HEK293 (cell line): ENCODE measurements at regions not wholly inside any gene's neighbourhood (a gene's known extent, or its start where the extent isn't known, plus 50 kb on each side); places are given as distances from the start of the nearest gene placed in this dataset.

Experiments
- CTCF ChIA-PET: fragments of 350-600 bp; formaldehyde crosslinking; extraction: SDS; loops from one replicate; lab custom pipeline; 2021; ENCODE audit warnings: antibody characterized with exemption; lab: Yijun Ruan, JAX
- POLR2A ChIA-PET: fragments of 300-600 bp; formaldehyde crosslinking; extraction: SDS; loops from one replicate; lab custom pipeline; 2020; ENCODE audit warnings: antibody characterized with exemption, inconsistent platforms; lab: Yijun Ruan, JAX
- H3K27ac ChIP-seq: fragments of 200-500 bp; sonication (Bioruptor generic); 2 replicates; pipeline ENCODE4 v1.5.1; 2014; ENCODE audit warnings: low read depth, low read length, control low read depth, inconsistent platforms; ENCODE audit errors: extremely low read depth
- H3K36me3 ChIP-seq, 2 experiments: fragments of 200-500 bp in 1 of 2; sonication (Bioruptor generic) in 1 of 2; 1 replicate in 1 of 2; 2 replicates in 1 of 2; pipeline ENCODE4 v1.5.1; 2014 to 2017; ENCODE audit warnings: inconsistent platforms in 2 of 2, low read length in 2 of 2; ENCODE audit not compliant: control insufficient read depth in 2 of 2, insufficient read depth in 1 of 2
- H3K4me1 ChIP-seq: fragments of 200-500 bp; sonication (Bioruptor generic); 2 replicates; pipeline ENCODE4 v1.5.1; 2014; ENCODE audit warnings: mild to moderate bottlenecking, low read length, inconsistent platforms; ENCODE audit not compliant: control insufficient read depth, insufficient read depth
- H3K4me3 ChIP-seq: 2 replicates; pipeline ENCODE4 v1.5.1; 2011; ENCODE audit warnings: low read depth, mild to moderate bottlenecking, control low read depth, low read length, moderate library complexity
- H3K9me3 ChIP-seq: fragments of 200-500 bp; sonication (Bioruptor generic); 2 replicates; pipeline ENCODE4 v1.5.1; 2014; ENCODE audit warnings: low read depth, low read length, inconsistent platforms; ENCODE audit not compliant: control insufficient read depth, insufficient read depth
- HOXA7 ChIP-seq: sonication (generic); formaldehyde crosslinking; IDR thresholded peaks from 2 replicates; pipeline ENCODE4 v1.8.1; 2022; ENCODE audit warnings: missing genetic modification reagents, borderline replicate concordance
- ZBTB48 ChIP-seq: fragments of 450-650 bp; formaldehyde crosslinking; IDR thresholded peaks from 2 replicates; pipeline ENCODE4 v1.5.1; 2016; ENCODE audit warnings: missing biosample characterization, missing genetic modification characterization
- ZNF19 ChIP-seq: fragments of 450-650 bp; formaldehyde crosslinking; IDR thresholded peaks from 2 replicates; pipeline ENCODE4; 2016; ENCODE audit warnings: missing biosample characterization, missing genetic modification characterization, low read depth
- ZNF214 ChIP-seq: fragments of 450-650 bp; formaldehyde crosslinking; IDR thresholded peaks from 2 replicates; pipeline ENCODE4 v1.5.1; 2017; ENCODE audit warnings: missing biosample characterization, mild to moderate bottlenecking, missing genetic modification characterization, borderline replicate concordance
- ZNF24 ChIP-seq: fragments of 450-650 bp; formaldehyde crosslinking; IDR thresholded peaks from 2 replicates; pipeline ENCODE4 v1.5.1; 2016; ENCODE audit warnings: missing biosample characterization, missing genetic modification characterization
- ZNF266 ChIP-seq: fragments of 450-650 bp; formaldehyde crosslinking; IDR thresholded peaks from 2 replicates; pipeline ENCODE4 v1.5.1; 2016; ENCODE audit warnings: missing biosample characterization, missing genetic modification characterization, low read depth
- ZNF302 ChIP-seq: fragments of 450-650 bp; formaldehyde crosslinking; IDR thresholded peaks from 2 replicates; pipeline ENCODE4 v1.5.1; 2016; ENCODE audit warnings: missing biosample characterization, missing genetic modification characterization, low read depth
- ZNF404 ChIP-seq: fragments of 450-650 bp; formaldehyde crosslinking; IDR thresholded peaks from 2 replicates; pipeline ENCODE4 v1.5.1; 2017; ENCODE audit warnings: missing biosample characterization, missing genetic modification characterization
- ZNF548 ChIP-seq: fragments of 450-650 bp; formaldehyde crosslinking; IDR thresholded peaks from 2 replicates; pipeline ENCODE4 v1.5.1; 2016; ENCODE audit warnings: missing biosample characterization, missing genetic modification characterization
- ZNF555 ChIP-seq: fragments of 450-650 bp; formaldehyde crosslinking; conservative IDR thresholded peaks from 2 replicates; pipeline ENCODE4 v1.5.1; 2017; ENCODE audit warnings: missing biosample characterization, mild to moderate bottlenecking, missing genetic modification characterization, inconsistent platforms
- ZSCAN16 ChIP-seq: fragments of 450-650 bp; formaldehyde crosslinking; IDR thresholded peaks from 2 replicates; pipeline ENCODE4 v1.5.1; 2016; ENCODE audit warnings: missing biosample characterization, missing genetic modification characterization
- TF ChIP-seq, protein P1 (sequence below): fragments of 450-650 bp; formaldehyde crosslinking; IDR thresholded peaks from 2 replicates; pipeline ENCODE4 v1.5.1; 2016; ENCODE audit warnings: missing biosample characterization, missing genetic modification characterization
- TF ChIP-seq, protein P2 (sequence below): fragments of 450-650 bp; formaldehyde crosslinking; IDR thresholded peaks from 2 replicates; pipeline ENCODE4 v1.5.1; 2016; ENCODE audit warnings: missing biosample characterization, missing genetic modification characterization
- TF ChIP-seq, protein P3 (sequence below): fragments of 450-650 bp; formaldehyde crosslinking; optimal IDR thresholded peaks from 2 replicates; pipeline ENCODE3; 2016; ENCODE audit warnings: missing biosample characterization, mild to moderate bottlenecking, missing genetic modification characterization
- TF ChIP-seq, protein P4 (sequence below): fragments of 450-650 bp; formaldehyde crosslinking; IDR thresholded peaks from 2 replicates; pipeline ENCODE4 v1.5.1; 2016; ENCODE audit warnings: missing biosample characterization, missing genetic modification characterization
- TF ChIP-seq, protein P5 (sequence below): fragments of 450-650 bp; formaldehyde crosslinking; IDR thresholded peaks from 2 replicates; pipeline ENCODE4 v1.5.1; 2016; ENCODE audit warnings: missing biosample characterization, missing genetic modification characterization
- TF ChIP-seq, protein P6 (sequence below): fragments of 450-650 bp; IDR thresholded peaks from 2 replicates; pipeline ENCODE4 v1.5.1; 2018; ENCODE audit warnings: missing biosample characterization, missing genetic modification characterization

DNA sequence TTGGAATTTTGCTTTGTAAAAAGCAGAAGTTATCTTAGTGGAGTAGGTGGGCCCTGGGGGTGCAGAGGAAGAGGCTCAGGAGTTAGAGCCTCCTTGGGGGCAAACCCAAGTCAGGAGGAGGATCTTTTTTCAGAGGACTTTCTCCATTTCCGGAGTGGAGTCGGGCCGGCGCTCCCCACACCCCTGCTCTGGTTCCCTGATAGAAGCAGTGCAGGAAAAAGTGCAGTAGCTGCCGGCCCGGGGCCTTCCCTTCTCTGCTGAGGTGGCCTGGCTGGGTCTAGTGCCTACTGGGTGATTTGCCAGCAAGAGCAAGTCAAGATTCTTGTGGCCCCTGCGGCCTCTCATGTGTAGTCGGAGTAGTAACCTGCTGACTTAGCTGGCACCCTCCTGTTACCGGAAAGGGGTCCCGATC is 124.2 kb upstream of the HS6ST1 start:
- Histone ChIP-seq H3K4me3 (no peak overlapping the region), H3K4me1 (no peaks in the 10 kb centered on the region), H3K27ac (no peak overlapping the region), H3K36me3 (no peaks in the 10 kb centered on the region), H3K9me3 (no peaks in the 10 kb centered on the region)
- TF ChIP-seq, protein P1, sequence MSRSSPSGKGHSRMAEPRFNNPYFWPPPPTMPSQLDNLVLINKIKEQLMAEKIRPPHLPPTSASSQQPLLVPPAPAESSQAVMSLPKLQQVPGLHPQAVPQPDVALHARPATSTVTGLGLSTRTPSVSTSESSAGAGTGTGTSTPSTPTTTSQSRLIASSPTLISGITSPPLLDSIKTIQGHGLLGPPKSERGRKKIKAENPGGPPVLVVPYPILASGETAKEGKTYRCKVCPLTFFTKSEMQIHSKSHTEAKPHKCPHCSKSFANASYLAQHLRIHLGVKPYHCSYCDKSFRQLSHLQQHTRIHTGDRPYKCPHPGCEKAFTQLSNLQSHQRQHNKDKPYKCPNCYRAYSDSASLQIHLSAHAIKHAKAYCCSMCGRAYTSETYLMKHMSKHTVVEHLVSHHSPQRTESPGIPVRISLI (tag by site-specific recombination) = no peak
- TF ChIP-seq ZNF404 (tag by site-specific recombination) (no peak), HOXA7 (CRISPR knock-in tag) (no peak), ZNF24 (tag by site-specific recombination) (no peak), ZSCAN16 (no peak), ZNF548 (tag by site-specific recombination) (no peak), ZNF214 (no peak), ZBTB48 (tag by site-specific recombination) (no peak), ZNF19 (tag by site-specific recombination) (no peak), ZNF266 (tag by site-specific recombination) (no peak), ZNF555 (tag by site-specific recombination) (no peak), ZNF302 (no peak)
- TF ChIP-seq, protein P2, sequence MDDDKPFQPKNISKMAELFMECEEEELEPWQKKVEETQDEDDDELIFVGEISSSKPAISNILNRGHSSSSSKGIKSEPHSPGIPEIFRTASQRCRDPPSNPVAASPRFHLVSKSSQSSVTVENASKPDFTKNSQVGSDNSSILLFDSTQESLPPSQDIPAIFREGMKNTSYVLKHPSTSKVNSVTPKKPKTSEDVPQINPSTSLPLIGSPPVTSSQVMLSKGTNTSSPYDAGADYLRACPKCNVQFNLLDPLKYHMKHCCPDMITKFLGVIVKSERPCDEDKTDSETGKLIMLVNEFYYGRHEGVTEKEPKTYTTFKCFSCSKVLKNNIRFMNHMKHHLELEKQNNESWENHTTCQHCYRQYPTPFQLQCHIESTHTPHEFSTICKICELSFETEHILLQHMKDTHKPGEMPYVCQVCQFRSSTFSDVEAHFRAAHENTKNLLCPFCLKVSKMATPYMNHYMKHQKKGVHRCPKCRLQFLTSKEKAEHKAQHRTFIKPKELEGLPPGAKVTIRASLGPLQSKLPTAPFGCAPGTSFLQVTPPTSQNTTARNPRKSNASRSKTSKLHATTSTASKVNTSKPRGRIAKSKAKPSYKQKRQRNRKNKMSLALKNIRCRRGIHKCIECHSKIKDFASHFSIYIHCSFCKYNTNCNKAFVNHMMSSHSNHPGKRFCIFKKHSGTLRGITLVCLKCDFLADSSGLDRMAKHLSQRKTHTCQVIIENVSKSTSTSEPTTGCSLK (tag by site-specific recombination) = no peak
- TF ChIP-seq, protein P3, sequence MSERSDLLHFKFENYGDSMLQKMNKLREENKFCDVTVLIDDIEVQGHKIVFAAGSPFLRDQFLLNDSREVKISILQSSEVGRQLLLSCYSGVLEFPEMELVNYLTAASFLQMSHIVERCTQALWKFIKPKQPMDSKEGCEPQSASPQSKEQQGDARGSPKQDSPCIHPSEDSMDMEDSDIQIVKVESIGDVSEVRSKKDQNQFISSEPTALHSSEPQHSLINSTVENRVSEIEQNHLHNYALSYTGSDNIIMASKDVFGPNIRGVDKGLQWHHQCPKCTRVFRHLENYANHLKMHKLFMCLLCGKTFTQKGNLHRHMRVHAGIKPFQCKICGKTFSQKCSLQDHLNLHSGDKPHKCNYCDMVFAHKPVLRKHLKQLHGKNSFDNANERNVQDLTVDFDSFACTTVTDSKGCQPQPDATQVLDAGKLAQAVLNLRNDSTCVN (tag by site-specific recombination) = no peak
- TF ChIP-seq, protein P4, sequence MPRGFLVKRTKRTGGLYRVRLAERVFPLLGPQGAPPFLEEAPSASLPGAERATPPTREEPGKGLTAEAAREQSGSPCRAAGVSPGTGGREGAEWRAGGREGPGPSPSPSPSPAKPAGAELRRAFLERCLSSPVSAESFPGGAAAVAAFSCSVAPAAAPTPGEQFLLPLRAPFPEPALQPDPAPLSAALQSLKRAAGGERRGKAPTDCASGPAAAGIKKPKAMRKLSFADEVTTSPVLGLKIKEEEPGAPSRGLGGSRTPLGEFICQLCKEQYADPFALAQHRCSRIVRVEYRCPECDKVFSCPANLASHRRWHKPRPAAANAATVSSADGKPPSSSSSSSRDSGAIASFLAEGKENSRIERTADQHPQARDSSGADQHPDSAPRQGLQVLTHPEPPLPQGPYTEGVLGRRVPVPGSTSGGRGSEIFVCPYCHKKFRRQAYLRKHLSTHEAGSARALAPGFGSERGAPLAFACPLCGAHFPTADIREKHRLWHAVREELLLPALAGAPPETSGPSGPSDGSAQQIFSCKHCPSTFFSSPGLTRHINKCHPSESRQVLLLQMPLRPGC (tag by site-specific recombination) = no peak
- TF ChIP-seq, protein P5, sequence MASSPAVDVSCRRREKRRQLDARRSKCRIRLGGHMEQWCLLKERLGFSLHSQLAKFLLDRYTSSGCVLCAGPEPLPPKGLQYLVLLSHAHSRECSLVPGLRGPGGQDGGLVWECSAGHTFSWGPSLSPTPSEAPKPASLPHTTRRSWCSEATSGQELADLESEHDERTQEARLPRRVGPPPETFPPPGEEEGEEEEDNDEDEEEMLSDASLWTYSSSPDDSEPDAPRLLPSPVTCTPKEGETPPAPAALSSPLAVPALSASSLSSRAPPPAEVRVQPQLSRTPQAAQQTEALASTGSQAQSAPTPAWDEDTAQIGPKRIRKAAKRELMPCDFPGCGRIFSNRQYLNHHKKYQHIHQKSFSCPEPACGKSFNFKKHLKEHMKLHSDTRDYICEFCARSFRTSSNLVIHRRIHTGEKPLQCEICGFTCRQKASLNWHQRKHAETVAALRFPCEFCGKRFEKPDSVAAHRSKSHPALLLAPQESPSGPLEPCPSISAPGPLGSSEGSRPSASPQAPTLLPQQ (tag by site-specific recombination) = no peak
- TF ChIP-seq, protein P6, sequence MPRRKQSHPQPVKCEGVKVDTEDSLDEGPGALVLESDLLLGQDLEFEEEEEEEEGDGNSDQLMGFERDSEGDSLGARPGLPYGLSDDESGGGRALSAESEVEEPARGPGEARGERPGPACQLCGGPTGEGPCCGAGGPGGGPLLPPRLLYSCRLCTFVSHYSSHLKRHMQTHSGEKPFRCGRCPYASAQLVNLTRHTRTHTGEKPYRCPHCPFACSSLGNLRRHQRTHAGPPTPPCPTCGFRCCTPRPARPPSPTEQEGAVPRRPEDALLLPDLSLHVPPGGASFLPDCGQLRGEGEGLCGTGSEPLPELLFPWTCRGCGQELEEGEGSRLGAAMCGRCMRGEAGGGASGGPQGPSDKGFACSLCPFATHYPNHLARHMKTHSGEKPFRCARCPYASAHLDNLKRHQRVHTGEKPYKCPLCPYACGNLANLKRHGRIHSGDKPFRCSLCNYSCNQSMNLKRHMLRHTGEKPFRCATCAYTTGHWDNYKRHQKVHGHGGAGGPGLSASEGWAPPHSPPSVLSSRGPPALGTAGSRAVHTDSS (tag by site-specific recombination) = no peak
- ChIA-PET CTCF (no interaction called here), POLR2A (no interaction called here)
